MCF 10A (cell line): ENCODE measurements at regions not wholly inside any gene's neighbourhood (a gene's known extent, or its start where the extent isn't known, plus 50 kb on each side); places are given as distances from the start of the nearest gene placed in this dataset.
"Not testable (repeated sequence)": the region's sequence is repeated elsewhere in the genome, so short reads cannot be mapped to it uniquely, and the experiment has no call there.

ENCODE experiments used
- BruUV-seq: library from RNA; stranded (reverse); fragments of 400-500 nt; replicated peaks from 2 replicates; lab custom pipeline; 2021; lab: Mats Ljungman, UMichigan
- CTCF ChIA-PET: fragments of 300-600 bp; sonication (Branson Sonifier 250); formaldehyde crosslinking; extraction: SDS; loops from one replicate; lab custom pipeline; 2021; ENCODE audit warnings: antibody characterized with exemption, inconsistent platforms; lab: Yijun Ruan, JAX
- POLR2A ChIA-PET: fragments of 300-600, 350-650 bp; sonication (Branson Sonifier 250); formaldehyde crosslinking; extraction: SDS; loops from one replicate; lab custom pipeline; 2020; ENCODE audit warnings: antibody characterized with exemption, inconsistent platforms; lab: Yijun Ruan, JAX
- DNase-seq: peaks from one replicate; pipeline ENCODE4 v3.0.0-alpha.2; 2018; ENCODE audit not compliant: unreplicated experiment
- H3K27ac Mint-ChIP-seq: one replicate; pipeline ENCODE4 v1.8.0; 2022; ENCODE audit warnings: mild to moderate bottlenecking, low read depth, mixed read lengths; ENCODE audit not compliant: unreplicated experiment
- H3K27me3 Mint-ChIP-seq: one replicate; pipeline ENCODE4 v1.8.0; 2022; ENCODE audit warnings: mixed read lengths; ENCODE audit not compliant: insufficient read depth, unreplicated experiment
- H3K36me3 Mint-ChIP-seq: one replicate; pipeline ENCODE4 v1.8.0; 2022; ENCODE audit warnings: mild to moderate bottlenecking, moderate library complexity, mixed read lengths; ENCODE audit not compliant: insufficient read depth, unreplicated experiment
- H3K4me1 Mint-ChIP-seq: one replicate; pipeline ENCODE4 v1.8.0; 2022; ENCODE audit warnings: mixed read lengths; ENCODE audit not compliant: insufficient read depth, unreplicated experiment
- H3K4me3 Mint-ChIP-seq: one replicate; pipeline ENCODE4 v1.8.0; 2022; ENCODE audit warnings: mild to moderate bottlenecking, moderate library complexity, mixed read lengths; ENCODE audit not compliant: unreplicated experiment
- H3K9me3 Mint-ChIP-seq: one replicate; pipeline ENCODE4 v1.8.0; 2022; ENCODE audit warnings: mixed read lengths; ENCODE audit not compliant: unreplicated experiment
- intact Hi-C: fragments of 100-400 bp; cut with micrococcal nuclease; formaldehyde crosslinking; loops from 2 replicates; pipeline ENCODE4 v1.14.1; 2022

DNA sequence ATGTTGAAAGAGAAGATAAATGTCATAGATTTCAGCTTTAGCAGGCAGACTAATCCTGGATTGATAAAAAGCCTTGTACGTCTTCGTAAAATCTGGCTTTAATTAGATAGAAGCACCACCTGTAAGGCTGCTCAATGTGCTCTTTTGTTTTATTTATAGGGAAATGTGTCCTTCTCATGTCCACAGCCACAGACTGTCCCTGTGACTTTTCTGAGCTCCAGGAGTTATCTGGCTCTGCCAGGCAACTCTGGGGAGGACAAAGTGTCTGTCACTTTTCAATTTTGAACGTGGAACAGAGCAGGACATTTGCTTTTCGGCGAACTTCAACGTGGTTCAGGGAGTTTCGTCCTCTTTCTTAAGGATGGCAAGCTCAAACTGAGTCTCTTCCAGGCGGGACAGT is 203.0 kb upstream of the SPATA31A3 start:
- H3K36me3 Mint-ChIP-seq, H3K9me3 Mint-ChIP-seq, H3K4me1 Mint-ChIP-seq, H3K27me3 Mint-ChIP-seq, BruUV-seq, POLR2A ChIA-PET, DNase-seq, intact Hi-C loops, CTCF ChIA-PET, H3K4me3 Mint-ChIP-seq, H3K27ac Mint-ChIP-seq: not testable (repeated sequence)

DNA sequence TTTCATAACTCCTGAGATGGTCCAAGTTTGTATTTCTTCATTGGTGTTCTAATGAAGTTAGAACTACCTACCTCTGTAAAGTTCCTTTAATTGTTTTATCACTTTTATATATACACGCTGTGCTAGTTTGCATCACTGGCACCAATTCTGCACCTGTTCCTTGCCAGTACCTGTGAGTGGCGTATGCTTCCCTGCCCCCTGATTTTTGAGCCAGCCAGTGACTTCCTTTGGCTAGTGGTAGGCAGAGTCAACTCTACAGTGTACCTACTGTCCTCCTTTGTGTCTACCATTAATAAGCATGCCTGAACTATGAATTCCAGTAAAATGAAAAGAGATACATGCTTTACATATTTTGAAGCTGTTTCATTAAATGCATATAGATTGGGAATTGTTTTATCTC is 186.8 kb upstream of the SPATA31A3 start:
- CTCF ChIA-PET, result not testable (repeated sequence)

DNA sequence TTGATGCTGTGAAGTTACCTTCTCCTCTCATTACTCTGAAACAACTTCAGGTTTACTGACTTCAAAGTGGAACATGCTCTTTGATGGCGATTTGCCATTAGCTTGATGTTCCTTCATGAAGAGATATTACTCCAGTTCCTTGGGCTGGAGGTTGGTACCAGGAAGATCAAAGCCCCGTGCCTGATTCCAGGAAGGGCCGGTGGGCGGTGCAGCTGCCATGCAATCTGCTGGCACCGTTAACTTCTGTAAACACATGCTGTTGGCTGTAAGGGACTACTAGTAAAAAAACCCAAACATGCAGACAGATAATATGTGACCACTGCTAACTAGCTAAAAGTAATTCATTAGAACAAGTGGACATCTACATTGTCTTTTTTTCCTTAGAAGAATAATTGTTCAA is 182.8 kb upstream of the SPATA31A3 start:
- H3K4me1 Mint-ChIP-seq, POLR2A ChIA-PET, intact Hi-C loops, H3K9me3 Mint-ChIP-seq, CTCF ChIA-PET, H3K27ac Mint-ChIP-seq, DNase-seq, H3K36me3 Mint-ChIP-seq, H3K4me3 Mint-ChIP-seq, H3K27me3 Mint-ChIP-seq, BruUV-seq: not testable (repeated sequence)

More for the DNA sequence above, 186.8 kb upstream of the SPATA31A3 start:
- H3K36me3 Mint-ChIP-seq, DNase-seq, H3K4me3 Mint-ChIP-seq, H3K27ac Mint-ChIP-seq, BruUV-seq, POLR2A ChIA-PET, H3K27me3 Mint-ChIP-seq, H3K9me3 Mint-ChIP-seq, H3K4me1 Mint-ChIP-seq, intact Hi-C loops: not testable (repeated sequence)

DNA sequence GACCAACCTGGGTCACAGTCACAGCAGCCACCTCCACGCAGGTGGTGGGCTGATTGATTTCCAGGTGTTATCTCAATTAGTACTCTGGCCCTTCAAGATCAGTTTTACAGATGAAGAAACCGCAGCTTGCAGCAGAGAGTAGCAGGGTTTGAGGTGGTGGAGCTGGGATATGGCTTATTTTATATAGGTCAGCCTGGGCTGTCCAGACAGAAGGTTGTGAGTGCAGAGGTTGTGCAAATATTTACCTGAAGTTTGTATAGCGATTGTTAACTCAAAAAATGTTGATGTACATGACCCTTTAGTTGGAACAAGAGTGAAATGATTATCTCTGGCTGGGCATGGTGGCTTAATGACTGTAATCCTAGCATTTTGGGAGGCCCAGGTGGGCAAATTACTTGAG is 179.4 kb upstream of the SPATA31A3 start:
- POLR2A ChIA-PET, H3K27me3 Mint-ChIP-seq, H3K9me3 Mint-ChIP-seq, H3K4me3 Mint-ChIP-seq, BruUV-seq, intact Hi-C loops, DNase-seq, H3K4me1 Mint-ChIP-seq, H3K27ac Mint-ChIP-seq, H3K36me3 Mint-ChIP-seq, CTCF ChIA-PET: not testable (repeated sequence)

DNA sequence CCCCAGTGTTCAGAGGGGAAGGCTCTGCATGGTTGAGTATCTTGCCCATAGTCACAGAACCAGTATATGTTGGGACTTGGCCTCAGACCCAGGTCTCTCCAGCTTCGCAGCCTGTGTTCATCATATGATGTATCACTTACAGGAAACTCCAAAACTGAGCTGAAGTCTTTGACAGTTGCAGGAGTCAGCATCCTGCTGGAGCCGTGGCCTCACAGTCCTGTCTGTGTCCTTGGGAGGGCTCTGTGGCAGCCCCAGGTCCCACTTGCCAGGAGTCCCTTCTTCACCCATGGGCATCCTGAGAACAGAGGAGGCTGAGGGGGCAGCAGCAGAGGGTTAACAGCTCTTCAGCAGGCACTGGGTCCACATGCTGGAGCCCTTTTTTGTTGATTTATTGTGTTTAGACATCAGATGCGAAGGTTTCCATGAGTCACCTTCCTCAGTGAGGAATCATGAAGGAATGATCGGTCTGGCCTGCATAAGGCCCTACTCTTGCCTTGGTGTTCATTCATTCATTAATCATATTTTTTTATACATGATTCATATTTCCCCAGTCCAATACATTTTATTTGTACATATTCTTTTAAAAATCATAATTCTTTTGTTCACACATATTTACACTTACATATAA is 176.3 kb upstream of the SPATA31A3 start:
- H3K4me3 Mint-ChIP-seq, intact Hi-C loops, H3K36me3 Mint-ChIP-seq, H3K9me3 Mint-ChIP-seq, CTCF ChIA-PET, BruUV-seq, H3K4me1 Mint-ChIP-seq, H3K27me3 Mint-ChIP-seq, POLR2A ChIA-PET, DNase-seq, H3K27ac Mint-ChIP-seq: not testable (repeated sequence)

DNA sequence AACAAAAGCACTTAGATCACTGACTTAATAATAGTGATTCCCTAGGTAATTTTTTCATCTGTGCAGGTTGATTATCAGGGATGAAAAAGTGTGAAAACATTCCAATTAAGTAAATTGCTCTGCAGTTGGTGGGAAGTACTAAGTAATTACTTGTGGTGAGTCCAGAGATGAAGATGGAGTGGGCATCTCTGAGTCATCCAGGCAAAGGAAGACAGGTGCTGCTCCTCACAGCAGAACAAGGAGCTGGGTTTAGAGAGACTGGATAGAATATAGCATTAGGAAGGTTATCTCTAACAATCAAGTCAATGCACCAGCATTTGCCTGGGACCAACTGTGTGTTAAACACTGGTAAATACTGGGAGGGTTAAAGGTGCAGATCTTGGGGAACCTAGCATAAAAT is 174.0 kb upstream of the SPATA31A3 start:
- H3K4me3 Mint-ChIP-seq, DNase-seq, POLR2A ChIA-PET, H3K36me3 Mint-ChIP-seq, H3K9me3 Mint-ChIP-seq, CTCF ChIA-PET, H3K27me3 Mint-ChIP-seq, intact Hi-C loops, H3K27ac Mint-ChIP-seq, BruUV-seq, H3K4me1 Mint-ChIP-seq: not testable (repeated sequence)

DNA sequence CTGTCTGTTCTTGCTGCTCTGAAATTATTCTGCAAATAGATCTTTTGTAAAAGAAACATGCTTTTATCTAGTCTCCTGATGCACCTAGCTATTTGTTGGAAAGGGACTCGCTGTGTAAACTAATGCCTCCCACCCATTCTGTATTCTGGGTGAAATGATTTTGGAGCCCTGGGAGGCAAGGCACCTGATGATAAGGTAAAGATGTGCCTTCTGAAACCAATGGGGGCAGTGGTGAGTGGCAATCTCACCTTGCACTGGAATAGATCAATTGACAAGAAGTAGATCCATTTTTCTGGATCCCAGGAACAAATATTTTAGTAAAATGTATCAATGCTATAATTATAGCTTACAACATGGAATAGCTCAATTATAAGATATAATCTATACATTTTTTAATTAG is 170.5 kb upstream of the SPATA31A3 start:
- H3K4me3 Mint-ChIP-seq, H3K36me3 Mint-ChIP-seq, BruUV-seq, H3K27me3 Mint-ChIP-seq, H3K27ac Mint-ChIP-seq, POLR2A ChIA-PET, CTCF ChIA-PET, H3K4me1 Mint-ChIP-seq, DNase-seq, intact Hi-C loops, H3K9me3 Mint-ChIP-seq: not testable (repeated sequence)

DNA sequence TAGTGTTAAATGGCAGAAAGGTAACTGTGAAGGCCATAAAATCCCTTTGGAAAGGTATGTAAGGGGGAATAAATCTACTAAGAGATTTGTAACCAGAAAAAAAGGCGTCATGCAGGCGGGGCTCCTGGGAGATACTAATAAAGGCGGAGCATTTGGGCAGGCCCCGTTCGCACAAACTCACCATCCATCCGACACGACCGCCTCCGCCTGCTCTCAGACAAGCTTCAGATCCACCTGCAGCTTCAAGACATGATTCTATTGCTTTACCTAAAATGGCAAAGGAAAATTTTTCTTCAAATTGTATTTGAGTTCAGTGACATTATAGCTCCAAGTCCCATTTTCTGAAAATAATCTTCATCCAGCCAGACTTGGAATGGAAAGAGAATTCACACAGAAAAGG is 162.9 kb upstream of the SPATA31A3 start:
- intact Hi-C loops, POLR2A ChIA-PET, BruUV-seq, H3K27ac Mint-ChIP-seq, H3K27me3 Mint-ChIP-seq, DNase-seq, H3K9me3 Mint-ChIP-seq, H3K4me3 Mint-ChIP-seq, H3K36me3 Mint-ChIP-seq, H3K4me1 Mint-ChIP-seq, CTCF ChIA-PET: not testable (repeated sequence)

DNA sequence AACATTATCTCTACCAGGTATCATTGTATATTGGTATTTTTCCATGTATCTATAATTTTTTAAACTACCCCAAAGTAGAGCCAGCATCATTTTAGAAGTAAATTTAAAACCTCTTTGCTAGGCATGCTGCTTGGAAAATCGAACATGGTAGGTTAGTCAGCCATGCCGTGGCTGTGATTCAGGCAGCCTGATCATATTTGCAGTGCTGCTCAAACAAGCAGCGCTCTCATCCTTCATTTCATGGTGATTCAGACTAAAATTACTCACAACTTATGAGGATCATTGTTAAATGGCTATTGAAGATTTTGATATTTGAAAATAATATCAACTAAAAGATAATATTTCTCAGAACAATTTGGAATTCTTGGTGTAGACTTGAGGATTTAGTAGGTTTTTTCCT is 161.2 kb upstream of the SPATA31A3 start:
- DNase-seq, CTCF ChIA-PET, H3K36me3 Mint-ChIP-seq, H3K27ac Mint-ChIP-seq, intact Hi-C loops, H3K4me3 Mint-ChIP-seq, BruUV-seq, H3K27me3 Mint-ChIP-seq, H3K4me1 Mint-ChIP-seq, POLR2A ChIA-PET, H3K9me3 Mint-ChIP-seq: not testable (repeated sequence)
